M059J (cell line): ENCODE measurements at regions not wholly inside any gene's neighbourhood (a gene's known extent, or its start where the extent isn't known, plus 50 kb on each side); places are given as distances from the start of the nearest gene placed in this dataset.

Source experiments
- DNase-seq: peaks from one replicate; pipeline ENCODE4 v3.0.0-alpha.2; 2012; ENCODE audit warnings: low read depth

DNA sequence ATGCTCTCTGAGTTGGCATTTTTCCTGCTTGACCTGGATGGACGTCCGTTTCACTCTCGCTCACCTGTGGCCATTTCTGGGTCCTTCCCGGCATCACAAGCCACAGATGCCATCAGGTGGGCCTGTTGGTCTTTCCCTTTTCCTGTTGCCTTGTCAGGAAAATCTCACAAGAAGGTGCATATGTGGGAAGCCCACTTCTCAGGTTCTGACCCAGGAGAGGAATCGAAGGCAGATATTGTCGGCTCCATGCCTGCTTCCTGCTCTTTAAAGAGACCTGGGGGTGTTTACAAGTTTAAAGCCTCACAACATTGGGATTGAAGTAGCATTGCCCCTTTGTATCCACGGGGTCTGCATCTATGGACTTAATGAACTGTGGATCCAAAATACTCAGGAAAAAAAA is 357.9 kb downstream of the RPS24 start:
- no peak for DNase-seq

DNA sequence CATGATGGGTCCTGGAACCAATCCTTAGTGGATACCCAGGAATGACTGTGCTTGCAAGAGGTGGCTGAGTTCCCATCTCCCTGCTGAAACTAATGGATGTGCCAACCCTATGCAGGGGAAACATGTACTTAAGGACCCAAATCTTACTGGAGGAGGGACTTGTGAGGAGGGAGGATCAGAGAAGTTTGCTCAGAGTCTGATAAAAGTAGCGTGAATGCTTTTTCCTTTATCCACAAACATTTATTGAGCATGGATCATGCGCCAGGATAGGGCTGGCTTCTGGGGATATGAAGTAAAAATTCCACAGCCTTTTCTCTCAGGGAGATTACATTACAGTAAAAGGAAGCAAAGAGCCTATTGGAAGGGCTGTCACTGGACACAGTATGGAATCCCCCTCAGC is 358.5 kb downstream of the RPS24 start:
- DNase-seq, result no peak

DNA sequence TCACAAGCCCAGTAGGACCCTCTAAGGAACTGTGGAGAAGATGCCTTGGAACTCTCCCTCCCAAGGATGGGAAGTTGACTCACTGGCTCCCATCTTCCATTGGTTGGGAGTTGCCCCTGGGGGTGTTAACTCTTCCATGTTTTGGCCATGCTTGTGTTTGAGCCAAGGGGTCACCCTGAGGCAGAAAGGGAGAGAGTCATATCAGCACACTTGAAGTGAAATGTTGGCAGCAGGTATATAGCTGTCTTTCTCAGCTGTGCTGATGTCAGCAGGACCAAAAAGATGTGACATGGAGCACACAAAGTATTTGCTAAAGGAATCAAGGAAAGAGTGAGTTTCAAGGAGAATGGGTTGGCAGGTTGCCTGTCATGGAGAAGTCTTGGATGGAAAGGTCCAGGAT is 359.4 kb downstream of the RPS24 start:
- no peak for DNase-seq

DNA sequence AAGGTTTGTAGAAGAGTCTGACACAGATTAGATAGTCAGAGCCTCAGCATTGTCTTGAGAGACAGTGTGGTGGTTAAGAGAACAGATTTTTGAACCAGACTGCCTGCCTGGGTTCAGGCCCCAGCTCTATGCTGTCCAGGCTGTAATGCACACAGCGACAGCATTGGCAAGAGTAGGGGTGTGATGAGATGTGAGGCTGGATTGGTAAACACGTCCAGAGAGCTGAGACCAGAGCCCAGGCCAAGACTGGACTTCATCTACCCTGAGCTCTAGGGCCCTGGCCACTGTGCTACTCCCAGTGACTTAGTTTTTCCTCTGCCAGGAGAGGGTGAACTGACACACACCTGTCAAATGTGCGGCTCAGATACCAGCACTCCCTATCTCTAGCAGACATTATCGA is 360.4 kb downstream of the RPS24 start:
- no peak for DNase-seq

DNA sequence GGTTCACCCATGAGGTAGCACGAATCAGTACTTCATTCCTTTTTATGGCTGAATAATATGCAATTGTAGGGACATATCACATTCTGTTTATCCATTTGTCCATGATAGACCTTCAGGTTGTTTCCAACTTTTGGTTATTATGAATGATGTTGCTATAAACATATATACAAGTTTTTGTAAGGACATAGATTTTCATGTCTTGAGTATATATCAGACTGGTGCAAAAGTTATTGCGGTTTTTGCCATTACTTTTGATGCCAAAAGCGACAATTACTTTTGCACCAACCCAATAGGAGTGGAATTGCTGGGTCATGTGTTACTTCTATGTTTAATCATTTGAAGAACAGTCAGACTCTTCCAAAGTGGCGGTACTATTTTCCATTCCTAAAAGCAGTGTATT is 361.5 kb downstream of the RPS24 start:
- no peak for DNase-seq

DNA sequence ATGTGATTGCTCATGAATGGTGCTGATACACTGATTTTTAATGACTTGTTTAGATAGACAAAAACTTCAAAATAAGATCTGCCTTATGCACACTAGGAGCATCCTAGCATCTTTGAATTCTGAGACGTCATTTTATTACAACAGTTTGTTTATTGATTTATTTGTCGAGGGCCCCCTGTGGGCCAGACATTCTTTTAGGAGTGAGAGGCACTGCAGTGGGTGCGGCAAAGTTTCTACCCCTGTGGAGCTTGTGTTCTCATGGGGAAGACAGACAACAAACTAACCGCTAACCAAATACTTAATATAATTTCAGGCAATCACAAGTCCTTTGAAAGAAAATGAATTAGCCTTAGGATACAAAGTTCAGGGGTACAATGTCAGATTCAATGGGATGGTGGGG is 363.1 kb downstream of the RPS24 start:
- no peak for DNase-seq

DNA sequence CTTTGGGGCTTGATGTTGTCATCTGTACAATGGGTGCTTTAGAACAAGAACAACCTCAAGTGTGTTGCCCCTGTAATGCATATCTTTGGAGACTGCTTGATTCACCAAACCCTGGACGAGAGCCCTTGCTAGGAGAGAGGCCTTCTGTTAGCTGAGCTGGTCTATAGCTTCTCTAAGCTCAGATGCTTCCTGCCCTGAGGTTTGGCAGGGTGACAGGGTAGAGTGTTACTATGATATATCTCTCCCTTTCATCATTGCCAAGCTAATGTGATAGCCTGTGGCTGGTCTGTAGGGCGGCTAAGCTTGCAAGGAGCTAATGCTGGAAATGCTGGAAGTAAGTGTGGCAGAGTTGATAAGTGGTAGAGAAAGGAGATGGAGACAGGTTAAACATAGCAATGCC is 364.1 kb downstream of the RPS24 start:
- no peak for DNase-seq

DNA sequence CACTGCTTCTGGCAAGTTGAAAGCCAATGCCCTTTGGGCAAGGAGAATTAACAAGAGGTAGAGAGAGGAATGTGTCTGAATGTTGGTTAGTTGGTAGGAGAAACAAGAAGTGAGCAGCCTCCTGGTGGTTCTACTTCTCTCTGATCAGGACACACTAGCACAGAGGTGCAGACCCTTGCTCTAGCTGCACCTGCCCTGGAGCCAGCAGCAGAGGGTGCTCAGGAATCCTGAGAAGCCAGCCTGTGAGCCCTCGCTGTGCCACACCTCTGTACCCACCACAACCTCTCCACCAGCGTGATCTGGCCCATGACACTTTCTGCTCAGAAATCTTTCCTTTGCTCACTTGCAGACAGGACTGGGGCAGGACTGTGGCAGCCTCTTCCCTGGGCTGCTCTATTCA is 364.7 kb downstream of the RPS24 start:
- DNase-seq, result no peak

DNA sequence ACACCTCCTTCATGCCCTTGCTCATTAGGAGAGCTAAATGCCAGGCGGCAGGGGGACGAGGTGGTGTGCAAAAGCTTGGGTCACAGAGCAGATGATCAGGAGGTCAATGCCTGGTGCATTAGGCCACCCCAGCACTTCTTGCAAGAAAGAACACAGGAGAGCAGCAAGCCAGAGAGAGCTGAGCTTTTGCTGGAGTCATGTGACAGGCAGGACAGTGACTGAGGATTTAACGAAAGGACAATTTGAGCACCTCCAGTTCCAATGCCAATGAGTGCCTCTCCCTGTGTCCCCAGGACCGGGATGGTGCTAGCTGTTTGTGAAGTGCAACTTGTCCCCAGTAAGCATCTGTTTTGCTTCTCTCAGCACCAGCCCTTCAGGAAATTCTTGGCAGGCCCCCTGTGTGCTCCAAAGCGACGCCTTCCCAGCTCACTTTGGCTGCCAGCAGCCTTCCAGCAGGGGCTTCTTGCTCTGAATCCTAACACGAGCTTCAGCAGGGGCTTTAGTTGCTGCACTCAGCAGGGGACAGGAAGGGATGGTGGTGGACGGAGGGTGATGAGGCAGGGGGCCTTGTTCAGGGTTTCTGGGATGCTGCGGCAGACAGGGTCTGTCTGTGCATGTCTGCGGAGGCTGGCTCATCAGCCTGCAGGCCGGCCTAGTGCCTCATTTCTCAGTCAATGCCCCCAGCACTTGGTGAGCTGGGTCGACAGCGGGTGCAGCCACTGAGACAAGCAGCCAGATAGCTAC is 368.1 kb downstream of the RPS24 start:
- DNase-seq, result no peak

DNA sequence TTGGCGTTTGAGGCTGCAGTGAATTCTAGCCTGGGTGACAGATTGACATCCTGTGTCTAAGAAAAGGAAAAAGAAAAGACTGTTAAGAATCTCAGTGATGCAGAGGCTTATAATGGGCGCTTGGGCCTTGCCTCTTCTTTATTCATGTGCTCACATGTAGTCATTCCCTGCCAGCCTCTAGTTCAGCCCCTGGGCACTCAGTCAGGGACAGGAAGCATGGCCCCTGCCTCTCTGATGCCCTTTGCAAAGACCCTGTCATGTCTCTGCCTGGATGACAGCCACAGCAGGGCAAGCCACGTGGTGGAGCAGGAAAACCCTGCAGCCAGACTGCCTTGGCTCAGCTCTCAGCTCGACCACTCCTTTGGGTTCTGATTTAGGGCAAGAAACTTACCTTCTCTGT is 368.9 kb downstream of the RPS24 start:
- DNase-seq, result no peak

DNA sequence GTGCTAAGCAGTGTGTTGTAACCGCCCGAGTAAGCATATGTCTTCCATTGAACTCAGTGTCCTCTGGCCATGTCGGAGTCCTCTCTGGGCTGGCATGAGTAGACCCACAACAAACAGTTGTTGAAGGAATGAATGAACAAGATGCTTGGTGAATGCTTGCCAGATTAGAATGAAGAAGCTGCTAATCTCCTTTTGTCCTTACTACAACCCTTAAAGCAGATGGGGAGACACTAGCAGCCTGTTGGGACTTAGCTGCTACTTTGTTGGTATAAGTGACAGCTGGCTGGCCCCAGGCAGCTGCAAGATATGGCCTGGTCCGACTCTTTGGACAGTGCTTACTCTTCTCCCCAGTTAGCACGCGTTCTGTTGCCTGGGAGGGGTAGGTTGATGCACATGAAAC is 370.1 kb downstream of the RPS24 start:
- DNase-seq, result no peak

DNA sequence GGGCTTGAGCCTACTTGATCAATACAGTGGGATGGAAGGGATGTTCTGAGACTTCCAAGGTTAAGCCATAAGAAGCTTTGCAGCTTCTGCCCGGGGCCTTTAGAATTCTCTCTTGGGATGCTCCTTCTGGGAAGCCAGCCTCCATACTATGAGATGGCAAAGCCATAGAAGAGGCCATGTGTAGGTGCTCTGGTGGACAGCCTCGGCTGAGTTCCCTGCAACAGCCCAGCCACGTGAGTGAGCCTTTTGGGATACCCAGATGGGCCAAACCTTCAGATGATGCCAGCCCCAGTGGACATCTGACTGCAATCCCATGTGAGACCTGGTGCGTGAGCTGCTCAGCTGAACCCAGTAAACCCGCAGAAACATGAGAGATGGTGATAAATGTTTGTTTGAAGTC is 370.6 kb downstream of the RPS24 start:
- DNase-seq, result no peak

DNA sequence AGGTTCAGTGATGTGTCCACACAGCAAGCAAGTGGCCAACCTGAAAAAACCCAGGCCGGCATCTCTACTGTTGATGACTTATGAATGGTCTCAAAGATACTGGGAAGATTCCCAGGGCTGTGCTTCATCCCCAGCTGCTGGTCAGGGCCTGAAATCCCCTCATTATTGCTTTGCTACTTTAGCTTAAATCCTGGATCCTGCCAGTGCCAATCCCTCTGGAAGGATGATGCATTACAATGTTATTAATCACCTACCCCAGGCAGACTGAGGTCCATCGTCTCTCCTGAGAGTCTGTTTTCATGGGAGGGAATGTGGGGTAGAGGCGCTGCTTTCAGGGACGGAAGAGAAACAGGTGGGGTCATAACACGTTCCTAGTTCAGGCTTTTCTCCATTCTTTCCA is 371.6 kb downstream of the RPS24 start:
- DNase-seq, result peak; percentile 46

DNA sequence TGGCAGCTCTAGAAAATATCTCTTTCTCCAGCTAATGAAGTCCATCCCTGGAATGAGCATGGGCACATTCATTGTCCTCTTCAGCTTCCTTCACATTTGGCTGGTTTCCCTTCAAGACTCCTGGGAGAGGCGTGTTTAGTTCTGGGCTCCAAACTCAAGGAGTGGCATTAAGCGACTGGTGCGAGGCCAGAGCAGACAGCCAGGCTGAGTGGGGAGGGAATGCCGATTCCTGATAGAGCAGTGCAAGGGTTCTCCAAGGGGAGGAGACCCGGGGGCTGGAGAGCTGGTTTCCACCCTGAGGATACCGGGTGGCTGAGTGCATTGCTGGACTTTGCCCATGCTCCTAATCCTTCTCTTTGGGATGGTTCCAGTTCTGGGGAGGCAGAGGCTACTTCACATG is 372.1 kb downstream of the RPS24 start:
- DNase-seq, result no peak

DNA sequence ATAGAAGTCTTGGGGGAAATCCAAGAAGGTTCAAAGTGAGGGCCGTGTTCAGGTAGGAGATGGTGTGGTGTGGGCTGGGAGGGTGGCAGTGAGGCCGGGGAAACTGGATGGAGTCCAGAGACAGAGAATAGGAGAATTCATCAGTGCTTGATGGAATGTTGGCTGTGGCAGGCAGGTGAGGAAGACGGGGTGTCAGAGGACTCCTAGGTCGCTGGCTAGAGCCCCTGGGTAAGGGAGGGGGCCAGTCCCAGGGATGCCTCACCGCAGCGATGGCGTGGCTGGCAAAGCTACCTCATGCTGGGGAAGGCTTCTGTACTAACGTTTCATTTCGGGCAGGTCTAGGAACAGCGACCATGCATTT is 373.0 kb downstream of the RPS24 start:
- DNase-seq, result no peak

DNA sequence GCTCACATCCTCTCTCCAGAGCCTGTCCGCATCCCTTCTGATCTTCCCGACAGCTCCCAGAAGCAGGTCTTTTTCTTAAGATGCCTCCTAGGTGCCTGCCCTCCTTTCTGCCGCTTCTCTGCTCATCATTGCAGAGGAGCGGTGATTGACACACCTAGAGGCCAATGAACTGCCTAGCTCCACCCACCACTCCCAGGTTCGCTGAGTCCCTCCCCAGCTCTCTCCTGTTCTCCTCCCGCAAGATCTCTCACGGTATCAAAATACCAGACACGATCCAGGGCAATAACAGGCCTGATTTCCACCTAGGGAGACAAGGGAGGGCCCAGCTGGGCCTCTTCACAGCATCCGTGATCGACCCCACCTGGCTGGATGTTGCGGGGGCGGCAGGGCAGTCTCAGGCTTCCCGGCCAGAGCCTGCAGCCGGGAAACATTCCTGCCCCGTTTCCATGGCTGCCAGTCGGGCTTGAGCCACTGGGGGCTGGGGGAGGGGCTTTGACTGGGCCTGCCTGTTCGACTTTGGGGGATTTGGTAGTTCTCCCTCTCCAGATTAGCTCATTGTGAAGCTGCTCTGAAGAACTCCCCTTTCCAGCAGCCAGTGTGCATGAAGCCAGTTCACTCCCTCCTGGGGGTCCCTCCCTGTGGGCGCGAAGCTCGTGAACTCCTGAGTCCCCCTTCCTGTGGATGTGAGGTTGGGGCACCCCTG is 373.5 kb downstream of the RPS24 start:
- DNase-seq, result peak; percentile 89

DNA sequence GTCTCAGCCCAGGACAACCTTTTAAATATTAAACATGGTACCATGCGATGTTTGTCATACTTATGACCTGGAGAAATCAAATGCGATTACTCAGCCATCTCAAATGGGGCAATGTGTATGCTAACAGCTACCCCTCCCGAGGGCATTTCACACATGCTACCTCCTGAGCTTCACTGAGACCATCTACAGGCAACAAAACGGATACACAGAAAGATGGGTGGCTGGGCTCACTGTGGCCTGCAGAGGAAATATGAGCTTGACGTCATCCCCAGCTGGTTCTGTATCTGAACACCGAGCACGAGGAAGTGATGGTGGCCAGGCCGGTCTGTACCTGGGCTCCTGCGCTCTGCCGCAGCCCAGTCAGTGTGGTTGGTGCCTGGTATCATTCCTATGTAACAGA is 374.3 kb downstream of the RPS24 start:
- no peak for DNase-seq

DNA sequence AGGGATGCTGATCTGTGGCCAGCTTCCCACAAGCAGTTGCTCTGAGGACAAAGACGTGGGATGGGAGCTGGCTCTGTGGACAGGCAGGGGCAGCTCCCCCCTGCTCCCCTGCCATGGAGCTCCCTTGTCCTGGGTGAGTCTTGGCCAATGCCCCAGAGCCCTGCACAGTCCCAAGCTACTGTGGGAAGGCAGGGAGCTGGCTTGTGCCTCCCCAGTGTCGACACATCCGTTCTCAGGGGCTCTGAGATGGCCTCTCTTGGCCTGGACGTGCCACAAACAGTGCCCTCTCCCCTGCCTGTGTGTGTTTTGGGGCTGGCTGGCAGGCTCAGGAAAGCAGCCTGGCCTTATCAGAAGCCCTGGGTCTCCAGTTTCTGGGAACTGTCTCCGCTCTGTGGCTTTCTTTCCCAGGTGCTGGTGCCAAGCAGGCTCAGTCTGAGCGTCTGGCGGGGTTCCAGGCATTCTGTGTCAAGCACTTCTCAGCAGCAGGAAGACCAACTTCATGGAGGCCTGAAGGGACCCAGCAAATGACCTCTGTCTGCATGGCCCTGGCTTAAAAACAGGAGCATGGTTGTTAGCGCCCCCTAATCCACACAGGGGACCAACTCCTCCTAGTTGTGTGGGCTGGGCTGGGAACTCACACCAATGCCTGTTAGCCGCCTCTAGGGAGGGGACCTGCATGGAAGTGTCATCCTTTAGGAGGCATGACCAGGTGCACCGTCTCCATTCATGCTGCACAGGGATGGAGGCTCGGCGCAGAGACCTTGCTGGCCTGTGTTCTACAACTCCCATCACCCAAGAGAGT is 375.2 kb downstream of the RPS24 start:
- peak; percentile 75 for DNase-seq

DNA sequence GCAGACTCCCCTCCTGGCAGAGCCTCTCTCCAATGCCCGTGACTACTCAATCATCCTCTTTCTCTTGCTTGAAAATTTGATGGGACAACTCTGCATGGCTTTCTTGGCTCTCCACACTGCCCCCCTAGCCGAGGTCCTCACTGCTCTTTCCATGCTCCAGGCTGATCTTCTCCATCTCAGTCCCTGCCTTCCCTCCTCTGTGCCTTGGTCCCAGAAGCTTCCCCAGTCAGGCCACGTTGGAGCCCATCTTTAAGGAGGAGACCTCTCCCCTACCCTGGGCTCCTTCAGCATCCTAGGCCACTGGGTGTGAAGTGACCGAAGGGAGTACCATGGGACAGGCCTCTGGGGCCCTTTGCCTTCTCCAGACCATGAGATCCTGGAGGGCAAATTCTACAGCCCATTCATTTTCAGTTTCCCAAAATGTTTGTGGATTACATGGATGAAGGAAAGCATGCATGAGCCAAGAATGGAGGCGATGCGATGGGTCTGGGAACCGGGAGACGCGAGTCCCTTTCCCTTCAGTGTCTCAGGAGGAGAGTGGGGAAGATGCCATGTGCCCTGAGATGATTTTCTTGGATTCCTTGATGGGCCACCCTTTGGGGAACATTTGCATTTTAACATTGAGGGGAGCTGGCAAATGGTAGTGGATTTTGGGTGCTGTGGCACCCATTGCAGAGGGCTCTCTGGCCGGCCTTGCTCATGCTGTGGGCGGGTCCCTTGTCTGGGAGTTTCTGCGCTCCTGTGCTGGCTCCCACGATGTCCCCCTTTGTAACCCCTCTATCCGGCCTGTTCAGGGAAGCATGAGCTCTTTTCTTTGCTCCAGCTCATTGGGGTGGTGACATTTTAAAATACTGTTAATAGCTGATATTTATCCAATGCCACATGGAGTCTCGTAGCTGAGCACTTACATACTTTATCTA is 376.6 kb downstream of the RPS24 start:
- no peak for DNase-seq

DNA sequence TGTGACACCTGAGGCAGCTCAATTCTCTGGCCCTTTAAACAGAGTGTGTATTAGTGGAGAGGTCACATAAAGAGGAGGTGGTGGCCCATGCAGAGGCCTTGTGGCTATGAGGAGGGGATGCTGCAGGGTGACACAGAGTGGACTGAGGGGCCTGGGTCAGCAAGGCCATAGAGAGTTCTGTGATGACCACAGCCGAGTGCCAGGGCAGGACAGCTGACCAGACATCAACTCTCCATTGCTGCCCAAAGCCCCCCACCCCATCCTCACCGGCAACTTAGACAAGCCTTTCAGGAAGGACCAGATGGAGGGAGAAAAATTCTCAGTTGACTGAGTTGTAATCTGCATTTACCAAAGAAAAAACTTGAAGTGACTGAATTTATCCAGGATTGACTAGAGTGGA is 378.1 kb downstream of the RPS24 start:
- no peak for DNase-seq

DNA sequence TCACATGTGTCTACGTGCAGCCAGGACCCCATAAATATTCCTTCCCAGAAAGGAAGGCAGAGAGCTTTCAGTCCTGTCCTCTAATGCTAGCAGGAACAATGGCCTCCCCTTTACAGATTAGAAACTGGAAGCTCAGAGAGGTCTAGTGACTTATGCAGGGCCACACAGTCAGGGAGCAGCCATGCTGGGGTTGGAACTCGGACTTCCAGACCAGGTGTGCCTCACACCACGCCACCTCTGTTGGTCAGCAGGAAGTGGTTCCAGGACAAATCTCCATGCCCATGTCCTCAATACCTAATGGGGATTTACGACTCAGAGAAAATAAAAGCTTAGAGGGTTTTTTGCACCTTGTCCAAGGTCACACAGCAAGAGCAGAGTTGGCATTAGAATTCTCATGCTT is 378.9 kb downstream of the RPS24 start:
- no peak for DNase-seq
